HCT116 (cell line): ENCODE measurements at regions not wholly inside any gene's neighbourhood (a gene's known extent, or its start where the extent isn't known, plus 50 kb on each side); places are given as distances from the start of the nearest gene placed in this dataset.
"Not testable (repeated sequence)": the region's sequence is repeated elsewhere in the genome, so short reads cannot be mapped to it uniquely, and the experiment has no call there.

Experiments
- ATAC-seq: fragments of 200-7000 bp; cut with Tn5 transposase; 2 replicates; pipeline ENCODE4 v1.9.1; 2020; ENCODE audit warnings: mild to moderate bottlenecking, moderate library complexity
- BruUV-seq: library from RNA; stranded (reverse); fragments of 400-500 nt; replicated peaks from 2 replicates; lab custom pipeline; 2021; lab: Mats Ljungman, UMichigan
- CTCF ChIA-PET: fragments of 300-600 bp; sonication (Branson Sonifier 250); formaldehyde crosslinking; loops from one replicate; lab custom pipeline; 2021; ENCODE audit warnings: antibody characterized with exemption; lab: Charles Lee
- POLR2A ChIA-PET: fragments of 300-600, 350-600 bp; sonication (Branson Sonifier 250); formaldehyde crosslinking; loops from one replicate; lab custom pipeline; 2021; ENCODE audit warnings: antibody characterized with exemption; lab: Charles Lee
- RAD21 ChIA-PET, 2 experiments: fragments of 300-600 bp; sonication (Branson Sonifier 250); formaldehyde crosslinking; loops; one replicate each; lab custom pipeline; 2023; ENCODE audit warnings: low total read pairs in 2 of 2; ENCODE audit not compliant: uncharacterized antibody in 2 of 2, unreplicated experiment in 2 of 2, low non-redundant PET in 1 of 2; lab: Charles Lee
- DNase-seq: peaks from one replicate; pipeline ENCODE4 v3.0.0-alpha.2; 2010; ENCODE audit warnings: low read depth, low spot score
- H2AFZ ChIP-seq: fragments of 200-600 bp; shearing (Covaris generic), sonication (generic); 2 replicates; pipeline ENCODE4 v1.6.1; 2017; ENCODE audit warnings: low read depth, mixed run types, mixed read lengths, antibody characterized with exemption, low read length; ENCODE audit not compliant: poor library complexity, severe bottlenecking
- H3K27ac ChIP-seq: 2 replicates; pipeline ENCODE4 v1.5.1; 2012; ENCODE audit warnings: low read depth, low read length
- H3K27me3 ChIP-seq: fragments of 200-600 bp; sonication (generic); 2 replicates; pipeline ENCODE4 v1.6.1; 2016; ENCODE audit warnings: mixed run types, low read length, mixed read lengths; ENCODE audit not compliant: insufficient read depth
- H3K36me3 ChIP-seq, 2 experiments: fragments of 200-500 bp in 1 of 2; fragments of 200-600 bp in 1 of 2; sonication (Bioruptor generic) in 1 of 2; sonication (generic) in 1 of 2; 2 replicates each; pipeline versions ENCODE4 v1.5.1 to v1.6.1; 2014 to 2016; ENCODE audit warnings: low read length in 2 of 2, inconsistent platforms in 1 of 2, mixed read lengths in 1 of 2, mixed run types in 1 of 2; ENCODE audit not compliant: insufficient read depth in 2 of 2, control insufficient read depth in 1 of 2
- H3K4me1 ChIP-seq, 2 experiments: fragments of 200-600 bp in 1 of 2; sonication (generic) in 1 of 2; 2 replicates each; pipeline versions ENCODE4 v1.5.1 to v1.6.1; 2012 to 2017; ENCODE audit warnings: low read length in 2 of 2, inconsistent platforms in 1 of 2, mild to moderate bottlenecking in 1 of 2, mixed read lengths in 1 of 2, mixed run types in 1 of 2, moderate library complexity in 1 of 2; ENCODE audit not compliant: insufficient read depth in 2 of 2, control insufficient read depth in 1 of 2
- H3K4me2 ChIP-seq: fragments of 200-600 bp; sonication (generic); 2 replicates; pipeline ENCODE4 v1.6.1; 2017; ENCODE audit warnings: mixed run types, low read length, mixed read lengths
- H3K4me3 ChIP-seq, 2 experiments: fragments of 200-600 bp in 1 of 2; sonication (generic) in 1 of 2; replicated peaks in 1 of 2; 2 replicates each; pipeline ENCODE4 v1.5.1; 2011 to 2016; ENCODE audit warnings: low read length in 2 of 2, control low read depth in 1 of 2, low read depth in 1 of 2, mild to moderate bottlenecking in 1 of 2, mixed read lengths in 1 of 2, mixed run types in 1 of 2
- H3K79me2 ChIP-seq: fragments of 200-600 bp; sonication (generic); 2 replicates; pipeline ENCODE4 v1.6.1; 2017; ENCODE audit warnings: mild to moderate bottlenecking, mixed run types, low read length, moderate library complexity, mixed read lengths; ENCODE audit not compliant: insufficient read depth
- H3K9ac ChIP-seq: fragments of 200-600 bp; sonication (generic); 2 replicates; pipeline ENCODE4 v1.6.1; 2016; ENCODE audit warnings: low read length, mixed read lengths
- H3K9me2 ChIP-seq: fragments of 200-600 bp; sonication (generic), shearing (Covaris generic); 2 replicates; pipeline ENCODE4 v1.6.1; 2017; ENCODE audit warnings: mixed run types, mild to moderate bottlenecking, moderate library complexity; ENCODE audit not compliant: insufficient read depth
- H3K9me3 ChIP-seq, 2 experiments: fragments of 200-500 bp in 1 of 2; fragments of 200-600 bp in 1 of 2; sonication (Bioruptor generic) in 1 of 2; sonication (generic) in 1 of 2; 2 replicates each; pipeline ENCODE4 v1.6.1; 2014 to 2017; ENCODE audit warnings: low read length in 2 of 2, mixed read lengths in 2 of 2, inconsistent platforms in 1 of 2, low read depth in 1 of 2, mild to moderate bottlenecking in 1 of 2, mixed run types in 1 of 2, moderate library complexity in 1 of 2; ENCODE audit not compliant: control insufficient read depth in 1 of 2, insufficient read depth in 1 of 2
- H4K20me1 ChIP-seq: fragments of 200-600 bp; sonication (generic), shearing (Covaris generic); 2 replicates; pipeline ENCODE4 v1.6.1; 2017; ENCODE audit warnings: mixed run types, mild to moderate bottlenecking, moderate library complexity; ENCODE audit not compliant: insufficient read depth
- intact Hi-C: fragments of 100-400 bp; cut with micrococcal nuclease; formaldehyde crosslinking; loops from 2 replicates; pipeline ENCODE4 v1.10.0; 2022

- H3K4me2 ChIP-seq, H3K9ac ChIP-seq, H3K27me3 ChIP-seq, DNase-seq, H3K27ac ChIP-seq, H3K79me2 ChIP-seq, H3K4me1 ChIP-seq, BruUV-seq, H3K9me3 ChIP-seq, CTCF ChIA-PET, H2AFZ ChIP-seq, intact Hi-C loops, RAD21 ChIA-PET, ATAC-seq, H3K4me3 ChIP-seq, POLR2A ChIA-PET, H3K36me3 ChIP-seq, H3K9me2 ChIP-seq, H4K20me1 ChIP-seq: not testable (repeated sequence)
Observed at GRCh38 chr1:146641534-146641933, 296.6 kb upstream of the NBPF12 start.

GRCh38 chr1:146640671-146641070 lies 297.5 kb upstream of the NBPF12 start:
- H3K27ac ChIP-seq, ATAC-seq, DNase-seq, H3K79me2 ChIP-seq, intact Hi-C loops, CTCF ChIA-PET, H3K36me3 ChIP-seq, H3K27me3 ChIP-seq, H3K9me2 ChIP-seq, H4K20me1 ChIP-seq, BruUV-seq, POLR2A ChIA-PET, H3K4me2 ChIP-seq, H3K4me3 ChIP-seq, H3K9me3 ChIP-seq, H2AFZ ChIP-seq, H3K9ac ChIP-seq, RAD21 ChIA-PET, H3K4me1 ChIP-seq: not testable (repeated sequence)

- ATAC-seq, BruUV-seq, H3K79me2 ChIP-seq, RAD21 ChIA-PET, H3K27me3 ChIP-seq, H3K4me1 ChIP-seq, H3K9me2 ChIP-seq, H3K27ac ChIP-seq, H2AFZ ChIP-seq, intact Hi-C loops, POLR2A ChIA-PET, H3K4me2 ChIP-seq, H4K20me1 ChIP-seq, CTCF ChIA-PET, H3K9me3 ChIP-seq, H3K36me3 ChIP-seq, H3K9ac ChIP-seq, DNase-seq, H3K4me3 ChIP-seq: not testable (repeated sequence)
Observed at GRCh38 chr1:146630302-146630701, 307.8 kb upstream of the NBPF12 start.

- POLR2A ChIA-PET, H4K20me1 ChIP-seq, H3K27ac ChIP-seq, H3K4me3 ChIP-seq, H3K9me2 ChIP-seq, H3K27me3 ChIP-seq, H3K36me3 ChIP-seq, H2AFZ ChIP-seq, CTCF ChIA-PET, BruUV-seq, H3K9me3 ChIP-seq, H3K4me2 ChIP-seq, DNase-seq, H3K4me1 ChIP-seq, H3K79me2 ChIP-seq, RAD21 ChIA-PET, ATAC-seq, intact Hi-C loops, H3K9ac ChIP-seq: not testable (repeated sequence)
Observed at GRCh38 chr1:146618582-146618981, 319.5 kb upstream of the NBPF12 start.

GRCh38 chr1:146604681-146605080 lies 333.4 kb upstream of the NBPF12 start:
- H3K27ac ChIP-seq, CTCF ChIA-PET, DNase-seq, POLR2A ChIA-PET, ATAC-seq, H3K9me2 ChIP-seq, H3K79me2 ChIP-seq, H3K27me3 ChIP-seq, H3K4me3 ChIP-seq, H3K4me2 ChIP-seq, H4K20me1 ChIP-seq, H3K9ac ChIP-seq, intact Hi-C loops, RAD21 ChIA-PET, BruUV-seq, H2AFZ ChIP-seq, H3K36me3 ChIP-seq, H3K4me1 ChIP-seq, H3K9me3 ChIP-seq: not testable (repeated sequence)
